ENCODE measurements at regions not wholly inside any gene's neighbourhood (a gene's known extent, or its start where the extent isn't known, plus 50 kb on each side); places are given as distances from the start of the nearest gene placed in this dataset.

GRCh38 chr12:39048395-39048794 lies 143.0 kb upstream of the CPNE8 start (continued):
- TF ChIP-seq RNF2 (IDR thresholded peaks at IDR 0.05; ENCODE audit: borderline replicate concordance, low read depth, low read length, missing control alignments, poor library complexity, severe bottlenecking), result no peak
- no peak for TF ChIP-seq POU5F1 (IDR thresholded peaks at IDR 0.05; ENCODE audit: low read depth, low read length)
- TF ChIP-seq CHD7 (IDR thresholded peaks at IDR 0.05; ENCODE audit: insufficient replicate concordance, low read length), result no peak
- TF ChIP-seq ATF2 (IDR thresholded peaks at IDR 0.05; ENCODE audit: low read length), result no peak
- TF ChIP-seq CHD2 (IDR thresholded peaks at IDR 0.05; ENCODE audit: low read length), result no peak
- no peak for TF ChIP-seq KDM5A (IDR thresholded peaks at IDR 0.05; ENCODE audit: low read length)
